Omental fat pad (tissue), 3 donors: ENCODE measurements at regions not wholly inside any gene's neighbourhood (a gene's known extent, or its start where the extent isn't known, plus 50 kb on each side); places are given as distances from the start of the nearest gene placed in this dataset.

Source experiments
- ATAC-seq: fragments of 150-250 bp; one replicate; pipeline ENCODE4 v1.9.1; 2016; ENCODE audit warnings: mild to moderate bottlenecking, moderate library complexity; ENCODE audit not compliant: low FRiP score
- DNase-seq: peaks from one replicate; pipeline ENCODE4 v3.0.0-alpha.2; 2019; ENCODE audit warnings: low spot score
- CTCF ChIP-seq, 3 donors: fragments of 450-650 bp; IDR thresholded peaks; one replicate each; pipeline ENCODE4 v1.5.1; 2016 to 2017; ENCODE audit warnings: antibody characterized with exemption in 3 of 3, mild to moderate bottlenecking in 3 of 3, moderate library complexity in 2 of 3

GRCh38 chr11:39910087-39910486 lies 1549.4 kb downstream of the LRRC4C start:
- TF ChIP-seq CTCF (IDR thresholded peaks at IDR 0.05) = no peak
- DNase-seq = no peak
- ATAC-seq = no peak

- no peak for TF ChIP-seq CTCF (IDR thresholded peaks at IDR 0.05)
- DNase-seq = no peak
- ATAC-seq = no peak
These were observed 1598.5 kb downstream of the LRRC4C start for GRCh38 chr11:39860931-39861330.

- ATAC-seq = no peak
- TF ChIP-seq CTCF (IDR thresholded peaks at IDR 0.05) = no peak
- no peak for DNase-seq
These were observed 1642.2 kb downstream of the LRRC4C start for GRCh38 chr11:39817241-39817640.

GRCh38 chr11:39810358-39810757 lies 1649.1 kb downstream of the LRRC4C start:
- TF ChIP-seq CTCF (IDR thresholded peaks at IDR 0.05) = no peak
- no peak for ATAC-seq
- DNase-seq = no peak

- no peak for TF ChIP-seq CTCF (IDR thresholded peaks at IDR 0.05)
- ATAC-seq (no peak), DNase-seq (no peak)
These were observed 1649.6 kb downstream of the LRRC4C start for GRCh38 chr11:39809833-39810232.

- TF ChIP-seq CTCF (IDR thresholded peaks at IDR 0.05) = no peak
- DNase-seq (no peak), ATAC-seq (no peak)
These were observed 1651.5 kb downstream of the LRRC4C start for GRCh38 chr11:39807904-39808303.

- ATAC-seq (no peak), DNase-seq (no peak)
- no peak for TF ChIP-seq CTCF (IDR thresholded peaks at IDR 0.05)
These were observed 1652.8 kb downstream of the LRRC4C start for GRCh38 chr11:39806652-39807051.
